ENCODE measurements at regions not wholly inside any gene's neighbourhood (a gene's known extent, or its start where the extent isn't known, plus 50 kb on each side); places are given as distances from the start of the nearest gene placed in this dataset.

DNA sequence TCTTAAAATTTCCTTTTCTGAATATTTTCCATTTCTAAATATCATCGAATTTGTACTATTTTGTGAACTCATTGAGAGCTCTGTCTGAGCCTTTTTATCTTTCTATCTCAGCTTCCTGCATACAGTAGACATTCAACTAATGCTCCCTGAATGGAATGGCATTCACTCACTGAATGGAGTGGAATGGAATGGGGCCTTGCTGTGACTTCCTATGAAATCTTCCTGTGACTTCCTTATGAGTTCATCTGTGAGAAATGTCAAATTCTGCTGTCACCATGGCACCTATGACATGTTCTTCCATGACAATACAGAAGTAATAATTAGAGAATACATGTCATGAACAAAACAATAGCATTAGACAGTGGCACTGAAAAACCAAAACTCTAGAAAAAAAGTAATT lies 199.6 kb downstream of the NR4A2 start:
- Histone ChIP-seq H3K4me3 (ENCODE audit: low read length) (no peak overlapping the region), H4K20me1 (ENCODE audit: low read length) (no peaks in the 10 kb centered on the region), H3F3A (ENCODE audit: low read length, unreplicated experiment) (no peaks in the 10 kb centered on the region), H3K9me3 (ENCODE audit: low read length) (no peaks in the 10 kb centered on the region), H3K36me3 (ENCODE audit: low read depth, low read length) (no peaks in the 10 kb centered on the region), H3K79me2 (ENCODE audit: low read length) (no peaks in the 10 kb centered on the region), H3K9me2 (replicated peaks; ENCODE audit: low read length) (no peaks in the 10 kb centered on the region), H3K4me1 (ENCODE audit: insufficient read depth, low read length) (no peaks in the 10 kb centered on the region), H3K27ac (ENCODE audit: low read length) (no peak overlapping the region), H3K9ac (ENCODE audit: low read length) (no peak overlapping the region), H3K4me2 (ENCODE audit: low read length) (no peak overlapping the region), H2AFZ (ENCODE audit: low read length) (no peak overlapping the region), H3K27me3 (ENCODE audit: low read length) (no peaks in the 10 kb centered on the region)
- ChIA-PET CTCF (interaction anchor here (0.7 kb wide), 1 partner anchor 618 kb away, joined by 7 read pairs; no protein-coding TSS in a partner anchor), POLR2A (ENCODE audit: unreplicated experiment) (no interaction called here)
- BruUV-seq (replicated peaks) = no TSS peak
- DNase-seq (no peak), ATAC-seq (no peak)
- intact Hi-C loops (cut with micrococcal nuclease) = no loop called here
- TF ChIP-seq EZH2phosphoT487 (IDR thresholded peaks at IDR 0.05; ENCODE audit: borderline replicate concordance, low read length) (no peak), EZH2 (IDR thresholded peaks at IDR 0.05; ENCODE audit: low read length, unreplicated experiment) (no peak)
- TF ChIP-seq, protein P1, sequence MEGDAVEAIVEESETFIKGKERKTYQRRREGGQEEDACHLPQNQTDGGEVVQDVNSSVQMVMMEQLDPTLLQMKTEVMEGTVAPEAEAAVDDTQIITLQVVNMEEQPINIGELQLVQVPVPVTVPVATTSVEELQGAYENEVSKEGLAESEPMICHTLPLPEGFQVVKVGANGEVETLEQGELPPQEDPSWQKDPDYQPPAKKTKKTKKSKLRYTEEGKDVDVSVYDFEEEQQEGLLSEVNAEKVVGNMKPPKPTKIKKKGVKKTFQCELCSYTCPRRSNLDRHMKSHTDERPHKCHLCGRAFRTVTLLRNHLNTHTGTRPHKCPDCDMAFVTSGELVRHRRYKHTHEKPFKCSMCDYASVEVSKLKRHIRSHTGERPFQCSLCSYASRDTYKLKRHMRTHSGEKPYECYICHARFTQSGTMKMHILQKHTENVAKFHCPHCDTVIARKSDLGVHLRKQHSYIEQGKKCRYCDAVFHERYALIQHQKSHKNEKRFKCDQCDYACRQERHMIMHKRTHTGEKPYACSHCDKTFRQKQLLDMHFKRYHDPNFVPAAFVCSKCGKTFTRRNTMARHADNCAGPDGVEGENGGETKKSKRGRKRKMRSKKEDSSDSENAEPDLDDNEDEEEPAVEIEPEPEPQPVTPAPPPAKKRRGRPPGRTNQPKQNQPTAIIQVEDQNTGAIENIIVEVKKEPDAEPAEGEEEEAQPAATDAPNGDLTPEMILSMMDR (conservative IDR thresholded peaks at IDR 0.05; ENCODE audit: low read depth, low read length) = no peak

DNA sequence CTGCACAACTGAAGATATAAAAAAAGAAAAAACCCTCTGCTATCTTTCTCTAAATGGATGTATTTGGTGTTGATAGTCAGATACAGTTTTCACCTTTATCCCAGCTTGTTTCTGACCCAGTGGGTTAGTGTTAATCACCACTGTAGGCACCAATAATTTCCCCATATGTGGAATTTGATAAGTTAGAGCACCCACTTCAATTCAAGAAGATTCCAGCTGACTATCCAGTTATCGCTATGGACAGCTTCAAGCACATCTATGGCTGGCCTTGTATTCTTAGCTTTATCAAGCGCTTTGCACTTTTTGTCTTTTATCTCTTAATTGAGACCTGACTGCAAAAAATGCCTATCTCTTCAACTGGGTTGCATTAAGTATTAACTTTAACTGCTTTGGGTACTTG lies 200.4 kb downstream of the NR4A2 start:
- H3F3A ChIP-seq (ENCODE audit: low read length, unreplicated experiment) = no peaks in the 10 kb centered on the region
- H3K4me3 ChIP-seq (ENCODE audit: low read length) = no peak overlapping the region
- H3K27me3 ChIP-seq (ENCODE audit: low read length) = no peaks in the 10 kb centered on the region
- no peaks in the 10 kb centered on the region for H3K36me3 ChIP-seq (ENCODE audit: low read depth, low read length)
- no peaks in the 10 kb centered on the region for H3K79me2 ChIP-seq (ENCODE audit: low read length)
- no peaks in the 10 kb centered on the region for H3K9me3 ChIP-seq (ENCODE audit: low read length)
- no peak overlapping the region for H3K27ac ChIP-seq (ENCODE audit: low read length)
- intact Hi-C loops (cut with micrococcal nuclease) = no loop called here
- POLR2A ChIA-PET (ENCODE audit: unreplicated experiment) = no interaction called here
- no peak overlapping the region for H3K9ac ChIP-seq (ENCODE audit: low read length)
- TF ChIP-seq EZH2 (IDR thresholded peaks at IDR 0.05; ENCODE audit: low read length, unreplicated experiment) (no peak), EZH2phosphoT487 (IDR thresholded peaks at IDR 0.05; ENCODE audit: borderline replicate concordance, low read length) (no peak)
- TF ChIP-seq, protein P1 (conservative IDR thresholded peaks at IDR 0.05; ENCODE audit: low read depth, low read length) = no peak
- no peak overlapping the region for H2AFZ ChIP-seq (ENCODE audit: low read length)
- CTCF ChIA-PET = no interaction called here
- no peak overlapping the region for H3K4me2 ChIP-seq (ENCODE audit: low read length)
- H3K4me1 ChIP-seq (ENCODE audit: insufficient read depth, low read length) = no peaks in the 10 kb centered on the region
- DNase-seq (no peak), ATAC-seq (no peak)
- H4K20me1 ChIP-seq (ENCODE audit: low read length) = no peaks in the 10 kb centered on the region
- no peaks in the 10 kb centered on the region for H3K9me2 ChIP-seq (replicated peaks; ENCODE audit: low read length)
- no TSS peak for BruUV-seq (replicated peaks)

DNA sequence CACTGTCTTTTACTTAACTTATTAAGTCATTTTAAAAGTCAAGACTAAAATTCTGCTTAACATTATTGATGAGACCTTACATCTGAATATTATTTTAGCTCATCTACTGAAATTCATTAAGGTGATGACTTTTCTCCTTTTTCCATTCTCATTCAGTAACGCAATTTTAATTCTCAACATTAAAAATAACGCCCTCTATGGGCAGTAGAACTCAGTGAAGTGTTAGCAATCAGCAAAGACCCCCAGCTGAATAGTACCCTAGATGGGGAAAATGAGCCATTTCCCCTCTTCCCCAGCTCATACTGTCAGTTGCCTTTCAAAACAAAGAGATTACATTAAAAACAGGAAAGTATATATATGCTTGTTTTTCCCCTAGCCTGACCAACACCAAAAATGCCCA lies 203.3 kb downstream of the NR4A2 start:
- H3K79me2 ChIP-seq (ENCODE audit: low read length) = no peaks in the 10 kb centered on the region
- no TSS peak for BruUV-seq (replicated peaks)
- H3K9ac ChIP-seq (ENCODE audit: low read length) = no peak overlapping the region
- H3F3A ChIP-seq (ENCODE audit: low read length, unreplicated experiment) = no peaks in the 10 kb centered on the region
- no peak overlapping the region for H2AFZ ChIP-seq (ENCODE audit: low read length)
- no peak overlapping the region for H3K4me3 ChIP-seq (ENCODE audit: low read length)
- DNase-seq = no peak
- no peaks in the 10 kb centered on the region for H3K9me3 ChIP-seq (ENCODE audit: low read length)
- H3K9me2 ChIP-seq (replicated peaks; ENCODE audit: low read length) = no peaks in the 10 kb centered on the region
- no peaks in the 10 kb centered on the region for H3K27me3 ChIP-seq (ENCODE audit: low read length)
- no peaks in the 10 kb centered on the region for H3K36me3 ChIP-seq (ENCODE audit: low read depth, low read length)
- no peaks in the 10 kb centered on the region for H3K4me1 ChIP-seq (ENCODE audit: insufficient read depth, low read length)
- no peak for ATAC-seq
- TF ChIP-seq, protein P1 (conservative IDR thresholded peaks at IDR 0.05; ENCODE audit: low read depth, low read length) = peak; percentile 59
- no peak for TF ChIP-seq EZH2phosphoT487 (IDR thresholded peaks at IDR 0.05; ENCODE audit: borderline replicate concordance, low read length)
- CTCF ChIA-PET = no interaction called here
- H3K4me2 ChIP-seq (ENCODE audit: low read length) = no peak overlapping the region
- no peak overlapping the region for H3K27ac ChIP-seq (ENCODE audit: low read length)
- POLR2A ChIA-PET (ENCODE audit: unreplicated experiment) = no interaction called here
- no peaks in the 10 kb centered on the region for H4K20me1 ChIP-seq (ENCODE audit: low read length)
- intact Hi-C loops (cut with micrococcal nuclease) = no loop called here
